ENCODE measurements at regions not wholly inside any gene's neighbourhood (a gene's known extent, or its start where the extent isn't known, plus 50 kb on each side); places are given as distances from the start of the nearest gene placed in this dataset.

- no peaks in the 10 kb centered on the region for H3K36me3 ChIP-seq
- no peak for TF ChIP-seq CTCF (IDR thresholded peaks at IDR 0.05)
- intact Hi-C loops (cut with DNase I) = no loop called here
- peak overlapping the region in 1 of 2 donors; percentile 22 for H3K27ac ChIP-seq
- no peak for DNase-seq (ENCODE audit: low spot score in 2 of 2)
- no peaks in the 10 kb centered on the region for H3K27me3 ChIP-seq
- H3K4me1 ChIP-seq = no peaks in the 10 kb centered on the region
- no peaks in the 10 kb centered on the region for H3K9me3 ChIP-seq
- no peak overlapping the region for H3K4me3 ChIP-seq
Observed at GRCh38 chr15:38085931-38086568, 151.6 kb downstream of the TMCO5A start.

- no peak for TF ChIP-seq CTCF (IDR thresholded peaks at IDR 0.05)
- Histone ChIP-seq H3K27ac (no peak overlapping the region), H3K36me3 (no peaks in the 10 kb centered on the region), H3K4me1 (no peaks in the 10 kb centered on the region), H3K4me3 (no peak overlapping the region), H3K27me3 (no peaks in the 10 kb centered on the region), H3K9me3 (no peaks in the 10 kb centered on the region)
- no peak for DNase-seq (ENCODE audit: low spot score in 2 of 2)
- intact Hi-C loops (cut with DNase I) = no loop called here
Observed at GRCh38 chr15:38086611-38087010, 152.2 kb downstream of the TMCO5A start.

GRCh38 chr15:38088971-38089370 is 154.5 kb downstream of the TMCO5A start:
- no peak for DNase-seq (ENCODE audit: low spot score in 2 of 2)
- Histone ChIP-seq H3K4me1 (no peaks in the 10 kb centered on the region), H3K27ac (no peak overlapping the region), H3K9me3 (no peaks in the 10 kb centered on the region), H3K27me3 (no peaks in the 10 kb centered on the region), H3K4me3 (no peak overlapping the region), H3K36me3 (no peaks in the 10 kb centered on the region)
- intact Hi-C loops (cut with DNase I) = no loop called here
- TF ChIP-seq CTCF (IDR thresholded peaks at IDR 0.05) = no peak

GRCh38 chr15:38090223-38090622 is 155.8 kb downstream of the TMCO5A start:
- no peak overlapping the region for H3K4me3 ChIP-seq
- H3K27ac ChIP-seq = peak overlapping the region in 1 of 2 donors; percentile 10

GRCh38 chr15:38090678-38091077 is 156.2 kb downstream of the TMCO5A start:
- TF ChIP-seq CTCF (IDR thresholded peaks at IDR 0.05) = no peak
- intact Hi-C loops (cut with DNase I) = no loop called here
- H3K36me3 ChIP-seq = no peaks in the 10 kb centered on the region
- DNase-seq (ENCODE audit: low spot score in 2 of 2) = no peak
- H3K27ac ChIP-seq = peak overlapping the region in 1 of 2 donors; percentile 10
- no peaks in the 10 kb centered on the region for H3K4me1 ChIP-seq
- no peak overlapping the region for H3K4me3 ChIP-seq
- no peaks in the 10 kb centered on the region for H3K27me3 ChIP-seq
- H3K9me3 ChIP-seq = no peaks in the 10 kb centered on the region

More at GRCh38 chr15:38090223-38090622, 155.8 kb downstream of the TMCO5A start:
- no peak for TF ChIP-seq CTCF (IDR thresholded peaks at IDR 0.05)
- DNase-seq (ENCODE audit: low spot score in 2 of 2) = no peak
- Histone ChIP-seq H3K27me3 (no peaks in the 10 kb centered on the region), H3K9me3 (no peaks in the 10 kb centered on the region), H3K4me1 (no peaks in the 10 kb centered on the region), H3K36me3 (no peaks in the 10 kb centered on the region)
- intact Hi-C loops (cut with DNase I) = no loop called here
